ENCODE measurements at regions not wholly inside any gene's neighbourhood (a gene's known extent, or its start where the extent isn't known, plus 50 kb on each side); places are given as distances from the start of the nearest gene placed in this dataset.

- SMC1A ChIA-PET (ENCODE audit: uncharacterized antibody, unreplicated experiment), result no interaction called here
- intact Hi-C loops (cut with micrococcal nuclease; ENCODE audit: unreplicated experiment) (no loop called here), in situ Hi-C loops (cut with MboI) (no loop called here)
- RAD21 ChIA-PET (ENCODE audit: unreplicated experiment), result no interaction called here
- ATAC-seq, result no peak
- Histone ChIP-seq H4K20me1 (ENCODE audit: control insufficient read depth, insufficient read depth) (no peaks in the 10 kb centered on the region), H3K36me3 (ENCODE audit: control insufficient read depth in 2 of 2, insufficient read depth in 2 of 2, low read length in 1 of 2) (no peaks in the 10 kb centered on the region), H3K4me1 (ENCODE audit: control insufficient read depth, insufficient read depth, low read length) (no peaks in the 10 kb centered on the region), H3K9ac (ENCODE audit: control insufficient read depth, insufficient read depth, low read length) (no peak overlapping the region), H3K79me2 (ENCODE audit: control insufficient read depth, insufficient read depth, low read length) (no peaks in the 10 kb centered on the region), H3K4me3 (no peak overlapping the region), H2AFZ (ENCODE audit: control insufficient read depth, low read depth, low read length) (no peak overlapping the region), H3K9me3 (replicated peaks; ENCODE audit: control insufficient read depth, insufficient read depth, low read length) (no peaks in the 10 kb centered on the region), H3K27me3 (replicated peaks in 1 of 2; ENCODE audit: control insufficient read depth in 2 of 2, insufficient read depth in 2 of 2, low read length in 1 of 2) (no peaks in the 10 kb centered on the region), H3K4me2 (ENCODE audit: control insufficient read depth, insufficient read depth) (no peak overlapping the region), H3K27ac (ENCODE audit: control insufficient read depth, insufficient read depth) (no peak overlapping the region)
- FAIRE-seq, result no peak
- WGBS (ENCODE audit: insufficient coverage, insufficient replicate concordance, low lambda C conversion rate, missing lambda C conversion rate), result 2% methylated on average over 4 of the region's 4 CpGs
- CTCF ChIA-PET, result no interaction called here
- POLR2A ChIA-PET, result no interaction called here
- no peak for DNase-seq (ENCODE audit: low read depth, low spot score)
- BruUV-seq (replicated peaks), result no TSS peak
- TF ChIP-seq, protein P1, sequence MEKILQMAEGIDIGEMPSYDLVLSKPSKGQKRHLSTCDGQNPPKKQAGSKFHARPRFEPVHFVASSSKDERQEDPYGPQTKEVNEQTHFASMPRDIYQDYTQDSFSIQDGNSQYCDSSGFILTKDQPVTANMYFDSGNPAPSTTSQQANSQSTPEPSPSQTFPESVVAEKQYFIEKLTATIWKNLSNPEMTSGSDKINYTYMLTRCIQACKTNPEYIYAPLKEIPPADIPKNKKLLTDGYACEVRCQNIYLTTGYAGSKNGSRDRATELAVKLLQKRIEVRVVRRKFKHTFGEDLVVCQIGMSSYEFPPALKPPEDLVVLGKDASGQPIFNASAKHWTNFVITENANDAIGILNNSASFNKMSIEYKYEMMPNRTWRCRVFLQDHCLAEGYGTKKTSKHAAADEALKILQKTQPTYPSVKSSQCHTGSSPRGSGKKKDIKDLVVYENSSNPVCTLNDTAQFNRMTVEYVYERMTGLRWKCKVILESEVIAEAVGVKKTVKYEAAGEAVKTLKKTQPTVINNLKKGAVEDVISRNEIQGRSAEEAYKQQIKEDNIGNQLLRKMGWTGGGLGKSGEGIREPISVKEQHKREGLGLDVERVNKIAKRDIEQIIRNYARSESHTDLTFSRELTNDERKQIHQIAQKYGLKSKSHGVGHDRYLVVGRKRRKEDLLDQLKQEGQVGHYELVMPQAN (conservative IDR thresholded peaks at IDR 0.05), result no peak
- TF ChIP-seq POLR2A (IDR thresholded peaks at IDR 0.05; ENCODE audit: low read depth, low read length) (no peak), PBX3 (IDR thresholded peaks at IDR 0.05; ENCODE audit: insufficient replicate concordance, low read depth, low read length) (no peak), CHD4 (IDR thresholded peaks at IDR 0.05) (no peak), GATAD2B (conservative IDR thresholded peaks at IDR 0.05; ENCODE audit: low read depth) (no peak), HCFC1 (IDR thresholded peaks at IDR 0.05; ENCODE audit: low read length) (no peak), NFIC (IDR thresholded peaks at IDR 0.05; ENCODE audit: low read depth, low read length) (no peak), JUND (IDR thresholded peaks at IDR 0.05; ENCODE audit: low read depth, low read length) (no peak), ZSCAN29 (IDR thresholded peaks at IDR 0.05) (no peak)
- TF ChIP-seq, protein P2, sequence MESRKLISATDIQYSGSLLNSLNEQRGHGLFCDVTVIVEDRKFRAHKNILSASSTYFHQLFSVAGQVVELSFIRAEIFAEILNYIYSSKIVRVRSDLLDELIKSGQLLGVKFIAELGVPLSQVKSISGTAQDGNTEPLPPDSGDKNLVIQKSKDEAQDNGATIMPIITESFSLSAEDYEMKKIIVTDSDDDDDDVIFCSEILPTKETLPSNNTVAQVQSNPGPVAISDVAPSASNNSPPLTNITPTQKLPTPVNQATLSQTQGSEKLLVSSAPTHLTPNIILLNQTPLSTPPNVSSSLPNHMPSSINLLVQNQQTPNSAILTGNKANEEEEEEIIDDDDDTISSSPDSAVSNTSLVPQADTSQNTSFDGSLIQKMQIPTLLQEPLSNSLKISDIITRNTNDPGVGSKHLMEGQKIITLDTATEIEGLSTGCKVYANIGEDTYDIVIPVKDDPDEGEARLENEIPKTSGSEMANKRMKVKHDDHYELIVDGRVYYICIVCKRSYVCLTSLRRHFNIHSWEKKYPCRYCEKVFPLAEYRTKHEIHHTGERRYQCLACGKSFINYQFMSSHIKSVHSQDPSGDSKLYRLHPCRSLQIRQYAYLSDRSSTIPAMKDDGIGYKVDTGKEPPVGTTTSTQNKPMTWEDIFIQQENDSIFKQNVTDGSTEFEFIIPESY (IDR thresholded peaks at IDR 0.05), result no peak
- TF ChIP-seq, protein P3, sequence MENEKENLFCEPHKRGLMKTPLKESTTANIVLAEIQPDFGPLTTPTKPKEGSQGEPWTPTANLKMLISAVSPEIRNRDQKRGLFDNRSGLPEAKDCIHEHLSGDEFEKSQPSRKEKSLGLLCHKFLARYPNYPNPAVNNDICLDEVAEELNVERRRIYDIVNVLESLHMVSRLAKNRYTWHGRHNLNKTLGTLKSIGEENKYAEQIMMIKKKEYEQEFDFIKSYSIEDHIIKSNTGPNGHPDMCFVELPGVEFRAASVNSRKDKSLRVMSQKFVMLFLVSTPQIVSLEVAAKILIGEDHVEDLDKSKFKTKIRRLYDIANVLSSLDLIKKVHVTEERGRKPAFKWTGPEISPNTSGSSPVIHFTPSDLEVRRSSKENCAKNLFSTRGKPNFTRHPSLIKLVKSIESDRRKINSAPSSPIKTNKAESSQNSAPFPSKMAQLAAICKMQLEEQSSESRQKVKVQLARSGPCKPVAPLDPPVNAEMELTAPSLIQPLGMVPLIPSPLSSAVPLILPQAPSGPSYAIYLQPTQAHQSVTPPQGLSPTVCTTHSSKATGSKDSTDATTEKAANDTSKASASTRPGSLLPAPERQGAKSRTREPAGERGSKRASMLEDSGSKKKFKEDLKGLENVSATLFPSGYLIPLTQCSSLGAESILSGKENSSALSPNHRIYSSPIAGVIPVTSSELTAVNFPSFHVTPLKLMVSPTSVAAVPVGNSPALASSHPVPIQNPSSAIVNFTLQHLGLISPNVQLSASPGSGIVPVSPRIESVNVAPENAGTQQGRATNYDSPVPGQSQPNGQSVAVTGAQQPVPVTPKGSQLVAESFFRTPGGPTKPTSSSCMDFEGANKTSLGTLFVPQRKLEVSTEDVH (IDR thresholded peaks at IDR 0.05; ENCODE audit: low read depth, partially characterized antibody), result no peak
Measured at GRCh38 chr21:39050841-39051587, 132.2 kb downstream of the PSMG1 start.

Data from GM12878 (cell line).